Duodenal mucosa (tissue), 2 donors: ENCODE measurements at regions not wholly inside any gene's neighbourhood (a gene's known extent, or its start where the extent isn't known, plus 50 kb on each side); places are given as distances from the start of the nearest gene placed in this dataset.
A peak's percentile ranks its signal among the peaks of the same experiment; 100 is the strongest.

Experiments
- H3K27ac ChIP-seq: one replicate; pipeline ENCODE4 v1.7.0; 2013; ENCODE audit warnings: low read depth, low read length
- H3K27me3 ChIP-seq, 2 donors: one replicate each; pipeline ENCODE4 v1.7.0; 2013; ENCODE audit warnings: low read length in 2 of 2, control low read depth in 1 of 2; ENCODE audit not compliant: insufficient read depth in 2 of 2, control insufficient read depth in 1 of 2
- H3K36me3 ChIP-seq, 2 donors: one replicate each; pipeline ENCODE4 v1.7.0; 2013; ENCODE audit warnings: low read length in 2 of 2, control low read depth in 1 of 2; ENCODE audit not compliant: insufficient read depth in 2 of 2, control insufficient read depth in 1 of 2
- H3K4me1 ChIP-seq, 2 donors: one replicate each; pipeline ENCODE4 v1.7.0; 2013; ENCODE audit warnings: low read length in 2 of 2, control low read depth in 1 of 2; ENCODE audit not compliant: insufficient read depth in 2 of 2, control insufficient read depth in 1 of 2
- H3K4me3 ChIP-seq, 2 donors: one replicate each; pipeline ENCODE4 v1.7.0; 2013; ENCODE audit warnings: low read length in 2 of 2, low read depth in 1 of 2
- H3K9ac ChIP-seq, 2 donors: one replicate each; pipeline ENCODE4 v1.7.0; 2013; ENCODE audit warnings: low read length in 2 of 2, low read depth in 1 of 2
- H3K9me3 ChIP-seq, 2 donors: one replicate each; pipeline ENCODE4 v1.7.0; 2013; ENCODE audit warnings: low read length in 2 of 2, control low read depth in 1 of 2; ENCODE audit not compliant: control insufficient read depth in 1 of 2

- Histone ChIP-seq H3K36me3 (no peaks in the 10 kb centered on the region), H3K9ac (peak overlapping the region in 1 of 2 donors; percentile 13), H3K27me3 (peaks cover 0 to 3% of the 10 kb centered on the region in 2 donors), H3K27ac (no peak overlapping the region), H3K9me3 (no peaks in the 10 kb centered on the region), H3K4me1 (peaks cover 9% of the 10 kb centered on the region in 2 donors), H3K4me3 (peak overlapping the region; percentile 57 to 61)
These were observed 103.2 kb upstream of the BEND6 start for GRCh38 chr6:56851541-56852259.

- H3K27me3 ChIP-seq, result peaks cover 0 to 3% of the 10 kb centered on the region in 2 donors
- H3K9ac ChIP-seq, result peak overlapping the region; percentile 13 to 34
- H3K9me3 ChIP-seq, result no peaks in the 10 kb centered on the region
- H3K36me3 ChIP-seq, result no peaks in the 10 kb centered on the region
- no peak overlapping the region for H3K27ac ChIP-seq
- H3K4me1 ChIP-seq, result peaks cover 9 to 11% of the 10 kb centered on the region in 2 donors
- H3K4me3 ChIP-seq, result peak overlapping the region; percentile 57 to 61
These were observed 103.8 kb upstream of the BEND6 start for GRCh38 chr6:56851074-56851473.

GRCh38 chr6:56850626-56851025 lies 104.3 kb upstream of the BEND6 start:
- no peaks in the 10 kb centered on the region for H3K36me3 ChIP-seq
- no peak overlapping the region for H3K27ac ChIP-seq
- no peaks in the 10 kb centered on the region for H3K9me3 ChIP-seq
- peaks cover 0 to 3% of the 10 kb centered on the region in 2 donors for H3K27me3 ChIP-seq
- H3K9ac ChIP-seq, result peak overlapping the region in 1 of 2 donors; percentile 13
- H3K4me3 ChIP-seq, result peak overlapping the region in 1 of 2 donors; percentile 61
- H3K4me1 ChIP-seq, result peaks cover 9 to 15% of the 10 kb centered on the region in 2 donors

GRCh38 chr6:56849896-56850295 lies 105.0 kb upstream of the BEND6 start:
- no peaks in the 10 kb centered on the region for H3K9me3 ChIP-seq
- no peak overlapping the region for H3K27ac ChIP-seq
- no peaks in the 10 kb centered on the region for H3K36me3 ChIP-seq
- H3K9ac ChIP-seq, result no peak overlapping the region
- peaks cover 1 to 3% of the 10 kb centered on the region in 2 donors for H3K27me3 ChIP-seq
- peaks cover 9 to 23% of the 10 kb centered on the region in 2 donors for H3K4me1 ChIP-seq
- no peak overlapping the region for H3K4me3 ChIP-seq

GRCh38 chr6:56848105-56848504 lies 106.8 kb upstream of the BEND6 start:
- Histone ChIP-seq H3K9me3 (no peaks in the 10 kb centered on the region), H3K36me3 (no peaks in the 10 kb centered on the region), H3K9ac (no peak overlapping the region), H3K4me3 (no peak overlapping the region), H3K4me1 (peaks cover 9 to 25% of the 10 kb centered on the region in 2 donors), H3K27ac (no peak overlapping the region), H3K27me3 (peaks cover 4% of the 10 kb centered on the region in 2 donors)

- Histone ChIP-seq H3K27ac (no peak overlapping the region), H3K4me1 (peaks cover 4 to 16% of the 10 kb centered on the region in 2 donors), H3K4me3 (no peak overlapping the region)
These were observed 109.9 kb upstream of the BEND6 start for GRCh38 chr6:56845032-56845431.

GRCh38 chr6:56843476-56844349 lies 111.2 kb upstream of the BEND6 start:
- Histone ChIP-seq H3K36me3 (no peaks in the 10 kb centered on the region), H3K27me3 (peaks cover 12 to 42% of the 10 kb centered on the region in 2 donors), H3K4me1 (peaks cover 4 to 16% of the 10 kb centered on the region in 2 donors), H3K4me3 (peak overlapping the region; percentile 60 to 66), H3K27ac (no peak overlapping the region), H3K9me3 (no peaks in the 10 kb centered on the region), H3K9ac (peak overlapping the region in 1 of 2 donors; percentile 21)

More at GRCh38 chr6:56845032-56845431, 109.9 kb upstream of the BEND6 start:
- no peak overlapping the region for H3K9ac ChIP-seq
- no peaks in the 10 kb centered on the region for H3K36me3 ChIP-seq
- H3K27me3 ChIP-seq, result peaks cover 12 to 30% of the 10 kb centered on the region in 2 donors
- no peaks in the 10 kb centered on the region for H3K9me3 ChIP-seq

- Histone ChIP-seq H3K4me1 (peaks cover 4 to 16% of the 10 kb centered on the region in 2 donors), H3K4me3 (peak overlapping the region; percentile 60 to 65)
These were observed 112.0 kb upstream of the BEND6 start for GRCh38 chr6:56842686-56843475.

GRCh38 chr6:56841751-56842150 lies 113.2 kb upstream of the BEND6 start:
- no peak overlapping the region for H3K27ac ChIP-seq
- H3K9ac ChIP-seq, result no peak overlapping the region
- no peak overlapping the region for H3K4me3 ChIP-seq
- peaks cover 15 to 47% of the 10 kb centered on the region in 2 donors for H3K27me3 ChIP-seq
- H3K36me3 ChIP-seq, result no peaks in the 10 kb centered on the region
- H3K4me1 ChIP-seq, result peaks cover 4 to 16% of the 10 kb centered on the region in 2 donors
- no peaks in the 10 kb centered on the region for H3K9me3 ChIP-seq

More at GRCh38 chr6:56842686-56843475, 112.0 kb upstream of the BEND6 start:
- no peak overlapping the region for H3K27ac ChIP-seq
- no peaks in the 10 kb centered on the region for H3K9me3 ChIP-seq
- peak overlapping the region; percentile 35 to 55 for H3K9ac ChIP-seq
- H3K36me3 ChIP-seq, result no peaks in the 10 kb centered on the region
- H3K27me3 ChIP-seq, result peaks cover 15 to 47% of the 10 kb centered on the region in 2 donors
